CD4-positive, alpha-beta T cell treated with Interleukin-4 for 1 hour (primary cell): ENCODE measurements at regions not wholly inside any gene's neighbourhood (a gene's known extent, or its start where the extent isn't known, plus 50 kb on each side); places are given as distances from the start of the nearest gene placed in this dataset.

Experiments
- DNase-seq, 2 donors: peaks; one replicate each; pipeline ENCODE4 v3.0.0-alpha.2; 2020 to 2022

DNA sequence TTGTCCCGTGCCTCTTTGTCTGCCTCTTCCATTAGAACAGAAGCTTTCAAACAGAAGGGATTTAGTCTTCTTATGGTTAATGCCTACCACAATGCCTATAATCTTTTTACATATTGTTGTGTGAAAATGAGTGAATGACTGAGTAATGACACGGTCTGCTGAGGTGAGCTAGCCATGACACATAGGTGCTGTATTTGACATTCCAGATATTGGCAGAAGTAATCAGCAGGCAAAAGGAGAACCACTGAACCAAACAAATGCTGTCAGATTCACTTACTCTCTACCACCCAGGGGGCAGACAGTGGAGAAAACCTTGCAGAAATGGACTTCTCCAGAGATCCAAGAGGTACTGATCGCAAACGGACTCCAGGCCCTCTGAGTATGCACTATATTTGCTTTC is 377.2 kb upstream of the VWC2 start:
- DNase-seq, result no peak

- no peak for DNase-seq
Measured at GRCh38 chr7:49397750-49398149, 375.7 kb upstream of the VWC2 start.

- no peak for DNase-seq
Measured at GRCh38 chr7:49398236-49398635, 375.2 kb upstream of the VWC2 start.

DNA sequence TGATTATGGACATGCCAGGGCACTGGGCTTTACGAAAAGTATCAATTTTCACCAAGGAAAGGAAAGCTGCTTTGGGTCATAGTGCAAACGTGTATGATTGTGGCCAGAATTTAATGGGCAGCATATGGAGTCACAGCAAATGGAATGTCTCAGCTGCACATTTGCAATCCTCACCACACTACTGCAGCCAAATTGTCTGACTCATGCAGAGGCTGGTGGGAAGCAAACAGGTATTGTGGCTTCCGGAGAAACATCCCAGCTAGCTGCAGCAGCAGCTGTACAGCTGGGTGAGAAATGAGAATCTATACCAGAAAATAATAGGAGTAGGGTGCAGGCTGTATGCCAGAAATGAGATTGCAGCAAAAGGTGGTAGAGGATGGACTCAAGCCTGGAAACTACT is 374.7 kb upstream of the VWC2 start:
- DNase-seq, result no peak

DNA sequence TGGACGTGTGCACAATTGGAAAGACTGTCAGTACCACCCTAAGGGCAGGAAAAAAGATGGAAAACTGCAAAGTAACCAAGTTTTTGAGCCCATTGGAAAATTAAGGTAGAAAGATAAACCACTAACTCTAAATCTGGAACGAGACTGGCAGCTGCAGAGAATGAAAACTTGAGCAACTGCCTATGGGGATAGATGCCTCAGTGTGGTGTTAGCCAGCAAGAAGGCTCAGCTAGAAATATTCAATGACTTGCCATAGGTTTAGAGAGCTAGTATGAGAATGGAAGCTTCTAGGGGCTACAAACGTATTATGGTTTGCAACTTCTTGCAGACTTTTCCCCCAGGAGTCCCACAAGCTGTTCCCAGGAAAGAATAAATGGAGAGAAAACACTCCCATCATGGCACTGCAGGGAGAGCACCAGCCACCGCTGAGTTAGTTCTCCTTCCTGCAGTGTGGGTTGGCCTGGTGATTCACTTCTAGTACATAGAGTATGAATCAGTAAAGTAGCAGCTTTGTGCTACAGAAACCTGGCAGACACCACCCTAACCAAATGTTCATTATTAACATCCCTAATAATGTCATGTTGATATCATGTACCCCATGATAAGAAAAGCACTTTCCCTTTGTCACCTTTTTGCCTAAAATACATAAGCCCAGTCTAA is 372.4 kb upstream of the VWC2 start:
- DNase-seq, result no peak

DNA sequence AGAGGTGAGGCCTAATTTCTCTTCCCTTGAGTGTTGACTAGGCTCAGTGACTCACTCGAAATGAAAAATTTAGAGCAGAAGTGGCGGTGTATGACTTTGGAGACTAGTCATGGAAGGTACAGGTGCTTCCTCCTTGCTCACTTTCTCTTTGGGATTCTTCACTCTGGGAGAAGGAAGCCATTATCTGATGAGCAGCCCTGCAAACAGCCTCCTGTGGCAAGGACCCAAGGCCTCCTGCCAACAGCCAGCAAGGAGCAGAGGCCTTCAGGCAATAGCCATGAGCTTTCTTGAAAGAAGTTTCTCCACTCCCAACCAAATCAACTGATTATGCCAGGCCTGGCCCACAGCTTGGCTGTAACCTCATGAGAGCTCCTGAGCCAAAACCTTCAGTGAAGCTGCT is 369.6 kb upstream of the VWC2 start:
- no peak for DNase-seq

DNA sequence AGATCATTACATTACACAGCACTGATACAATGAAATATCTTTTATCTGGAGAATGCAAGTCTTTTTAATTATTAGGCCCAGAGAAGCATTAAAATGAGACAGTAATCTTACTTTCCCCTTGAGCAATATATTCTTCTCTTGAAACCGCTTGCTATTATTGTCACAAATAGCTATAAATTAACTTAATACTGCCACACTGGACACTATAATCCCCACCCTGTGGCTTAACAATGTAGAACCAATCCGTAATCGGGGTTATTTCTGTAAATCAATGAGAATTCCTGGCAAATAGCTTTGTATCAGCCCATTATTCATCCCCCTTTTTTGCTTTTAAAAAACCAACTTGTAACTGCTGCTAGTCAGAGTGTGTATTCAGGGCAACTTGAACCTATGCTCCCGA is 366.2 kb upstream of the VWC2 start:
- no peak for DNase-seq

DNA sequence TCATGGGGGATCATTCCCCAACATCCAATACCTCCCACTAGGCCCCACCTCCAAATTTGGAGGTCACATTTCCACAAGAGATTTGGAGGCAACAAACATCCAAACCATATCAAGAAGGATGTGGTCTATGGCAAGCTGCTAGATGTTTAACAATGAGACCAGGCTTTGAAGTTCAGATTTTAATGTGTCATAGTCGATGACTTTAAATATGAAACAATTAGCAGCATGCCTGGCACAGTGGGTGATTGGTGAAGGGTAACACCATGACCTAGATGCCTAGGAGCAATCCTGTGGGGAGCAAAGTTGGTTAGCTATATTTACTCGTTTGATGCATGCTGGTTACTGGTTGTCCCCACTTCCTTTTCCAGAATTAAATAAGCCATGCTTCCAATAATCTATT is 356.4 kb upstream of the VWC2 start:
- no peak for DNase-seq

GRCh38 chr7:49418963-49419362 is 354.5 kb upstream of the VWC2 start:
- DNase-seq, result no peak

DNA sequence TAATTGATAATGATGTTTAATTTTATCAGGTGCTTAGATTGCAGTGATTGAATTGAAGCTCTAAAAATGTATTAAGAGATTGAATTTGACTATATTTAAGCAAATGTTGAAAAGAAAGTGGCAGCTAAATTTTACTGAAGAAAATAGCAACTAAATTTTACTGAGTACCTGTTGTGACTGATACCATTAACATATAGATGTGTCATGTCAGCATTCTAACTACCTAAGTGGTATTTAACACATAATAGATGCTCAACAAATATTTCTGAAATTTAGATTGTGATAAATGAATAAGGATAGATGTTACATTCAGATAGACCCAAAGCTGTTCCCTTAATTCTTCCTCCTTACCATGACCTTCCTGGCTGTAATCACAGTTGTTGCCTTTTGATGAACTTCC is 350.9 kb upstream of the VWC2 start:
- no peak for DNase-seq

- DNase-seq, result no peak
Measured at GRCh38 chr7:49424109-49424508, 349.3 kb upstream of the VWC2 start.

DNA sequence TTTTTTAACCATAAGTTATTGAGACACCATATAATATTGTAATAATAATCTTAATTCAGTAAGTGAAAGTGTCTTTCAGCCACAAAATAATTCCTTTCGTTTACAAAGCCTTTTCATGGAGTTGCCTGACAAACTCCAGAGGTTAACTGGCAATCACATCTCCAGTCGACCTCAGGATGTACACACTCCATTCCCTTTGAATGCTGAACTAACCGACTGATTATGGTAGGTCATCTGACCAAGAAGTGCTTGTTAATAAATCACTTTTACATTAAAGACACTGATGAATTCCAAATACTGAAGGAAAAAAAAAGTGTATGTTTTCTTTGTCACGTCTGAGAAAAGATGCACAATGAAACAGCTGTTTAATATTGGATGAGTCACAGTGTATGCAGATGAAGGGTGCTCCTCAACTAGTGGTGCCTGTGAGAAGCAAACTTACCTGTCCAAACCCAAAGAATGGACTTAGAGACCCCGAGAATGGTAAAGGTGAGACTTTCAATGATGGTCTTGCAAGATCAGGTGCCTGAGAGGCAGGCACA is 348.1 kb upstream of the VWC2 start:
- no peak for DNase-seq

- no peak for DNase-seq
Measured at GRCh38 chr7:49432254-49432653, 341.2 kb upstream of the VWC2 start.

DNA sequence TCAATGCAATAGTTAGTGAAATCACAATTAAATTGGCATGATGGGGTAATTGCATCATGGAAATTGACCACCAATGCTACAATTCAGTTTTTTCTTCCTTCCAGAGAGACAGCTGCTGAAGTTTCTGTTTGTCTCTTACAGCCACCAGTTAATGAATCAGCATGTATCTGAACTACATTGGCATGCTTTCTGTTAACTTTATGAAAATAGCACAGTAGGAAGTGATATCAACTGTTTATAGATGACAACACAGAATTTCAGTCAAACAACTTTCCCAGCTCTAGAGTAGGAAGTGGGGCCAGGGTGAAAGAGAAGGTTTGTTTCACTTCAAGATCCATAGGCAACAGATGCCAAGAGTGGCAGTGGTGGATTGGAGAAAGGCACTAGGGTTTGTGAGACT is 339.6 kb upstream of the VWC2 start:
- DNase-seq, result no peak

GRCh38 chr7:49434846-49435245 is 338.6 kb upstream of the VWC2 start:
- DNase-seq, result no peak

- DNase-seq, result no peak
Measured at GRCh38 chr7:49438281-49438680, 335.2 kb upstream of the VWC2 start.

GRCh38 chr7:49443515-49443914 is 329.9 kb upstream of the VWC2 start:
- no peak for DNase-seq

DNA sequence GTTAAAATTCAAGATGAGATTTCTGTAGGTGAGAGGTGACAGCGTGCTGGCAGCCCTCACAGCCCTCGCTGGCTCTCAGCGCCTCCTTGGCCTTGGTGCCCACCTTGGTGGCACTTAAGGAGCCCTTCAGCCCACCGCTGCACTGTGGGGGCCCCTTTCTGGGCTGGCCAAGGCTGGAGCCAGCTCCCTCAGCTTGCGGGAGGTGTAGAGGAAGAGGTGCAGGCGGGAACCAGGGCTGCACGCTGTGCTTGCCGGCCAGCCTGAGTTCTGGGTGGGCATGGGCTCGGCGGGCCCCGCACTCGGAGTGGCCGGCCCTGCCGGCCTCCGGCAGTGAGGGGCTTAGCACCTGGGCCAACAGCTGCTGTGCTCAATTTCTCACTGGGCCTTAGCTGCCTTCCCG is 320.0 kb upstream of the VWC2 start:
- DNase-seq, result no peak

DNA sequence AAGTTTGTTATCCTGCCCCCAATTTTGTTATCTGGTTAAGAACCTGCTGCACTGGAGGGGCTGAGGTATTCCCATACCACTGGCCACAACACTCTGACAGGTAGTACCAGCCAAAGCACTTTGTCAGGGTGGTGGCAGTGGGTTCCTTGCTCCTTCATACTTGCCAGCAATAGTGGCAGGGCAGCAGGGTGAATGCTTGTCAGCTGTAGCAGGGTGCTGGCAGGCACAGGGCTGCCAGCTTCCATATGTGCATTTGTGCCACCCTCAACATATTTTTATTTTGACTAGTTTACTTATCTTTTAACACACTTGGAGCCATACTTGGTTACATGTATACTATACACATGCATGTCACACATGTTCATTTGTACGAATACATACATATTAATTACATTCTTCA is 294.0 kb upstream of the VWC2 start:
- no peak for DNase-seq

- no peak for DNase-seq
Measured at GRCh38 chr7:49479936-49480544, 293.4 kb upstream of the VWC2 start.

GRCh38 chr7:49481075-49481474 is 292.4 kb upstream of the VWC2 start:
- DNase-seq, result no peak

DNA sequence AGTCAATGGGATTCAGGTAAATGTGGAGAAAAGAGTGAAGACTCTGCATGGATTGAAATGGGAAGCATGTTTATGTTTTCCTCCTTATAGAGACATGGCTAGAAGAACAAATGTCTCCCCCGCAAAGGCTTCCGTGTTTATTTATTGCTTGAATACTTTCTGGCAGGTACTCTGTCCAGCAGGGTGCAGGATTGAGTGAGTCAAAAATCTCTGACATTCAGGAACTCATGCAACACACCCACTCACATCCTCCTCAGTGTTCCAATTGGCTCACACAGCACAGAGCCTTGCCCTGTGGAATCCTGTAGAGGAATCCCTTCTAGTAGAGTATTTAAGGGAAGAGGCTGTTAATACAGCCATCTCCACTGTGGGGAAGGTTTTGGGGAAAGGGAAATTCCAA is 290.3 kb upstream of the VWC2 start:
- DNase-seq, result no peak

- no peak for DNase-seq
Measured at GRCh38 chr7:49486974-49487829, 286.2 kb upstream of the VWC2 start.

- no peak for DNase-seq
Measured at GRCh38 chr7:49487830-49488140, 285.7 kb upstream of the VWC2 start.
